Keratinocyte (primary cell): ENCODE measurements at regions not wholly inside any gene's neighbourhood (a gene's known extent, or its start where the extent isn't known, plus 50 kb on each side); places are given as distances from the start of the nearest gene placed in this dataset.

Experiments
- DNase-seq: peaks from one replicate; pipeline ENCODE4 v3.0.0-alpha.2; 2011; ENCODE audit warnings: low read depth, missing footprints, low spot score
- FAIRE-seq: peaks from 2 replicates; lab custom pipeline; 2011; peaks lifted over from hg19 to GRCh38; lab: Jason Lieb, UNC
- H2AFZ ChIP-seq: 2 replicates; pipeline ENCODE4 v1.6.0; 2012; ENCODE audit warnings: low read length, control low read depth, inconsistent platforms; ENCODE audit not compliant: control insufficient read depth
- H3K27ac ChIP-seq: 2 replicates; pipeline ENCODE4 v1.5.1; 2011; ENCODE audit warnings: low read length; ENCODE audit not compliant: control insufficient read depth, insufficient read depth
- H3K27me3 ChIP-seq: 3 replicates; pipeline ENCODE4 v1.6.0; 2011; ENCODE audit warnings: low read length; ENCODE audit not compliant: control insufficient read depth, insufficient read depth; ENCODE audit errors: extremely low read depth
- H3K36me3 ChIP-seq, 2 experiments: 2 replicates in 1 of 2; 3 replicates in 1 of 2; pipeline ENCODE4 v1.5.1; 2011; ENCODE audit warnings: low read length in 2 of 2, mild to moderate bottlenecking in 1 of 2; ENCODE audit not compliant: control insufficient read depth in 2 of 2, insufficient read depth in 2 of 2; ENCODE audit errors: extremely low read depth in 1 of 2
- H3K4me1 ChIP-seq: 3 replicates; pipeline ENCODE4 v1.5.1; 2011; ENCODE audit warnings: low read length; ENCODE audit not compliant: control insufficient read depth, insufficient read depth; ENCODE audit errors: extremely low read depth
- H3K4me2 ChIP-seq: 3 replicates; pipeline ENCODE4 v1.6.0; 2011; ENCODE audit warnings: low read depth, low read length; ENCODE audit not compliant: control insufficient read depth, insufficient read depth; ENCODE audit errors: extremely low read depth
- H3K4me3 ChIP-seq, 3 experiments: fragments of 200-600 bp in 1 of 3; sonication (generic) in 1 of 3; 2 replicates in 2 of 3; 3 replicates in 1 of 3; pipeline ENCODE4 v1.5.1; 2011 to 2016; ENCODE audit warnings: low read length in 3 of 3, mild to moderate bottlenecking in 3 of 3, control low read depth in 2 of 3, inconsistent platforms in 1 of 3, low read depth in 1 of 3, mixed read lengths in 1 of 3, mixed run types in 1 of 3, moderate library complexity in 1 of 3; ENCODE audit not compliant: control insufficient read depth in 2 of 3, insufficient read depth in 2 of 3; ENCODE audit errors: extremely low read depth in 1 of 3
- H3K79me2 ChIP-seq: 2 replicates; pipeline ENCODE4 v1.6.0; 2012; ENCODE audit warnings: low read length; ENCODE audit not compliant: control insufficient read depth, insufficient read depth
- H3K9ac ChIP-seq: 3 replicates; pipeline ENCODE4 v1.6.0; 2011; ENCODE audit warnings: low read length; ENCODE audit not compliant: control insufficient read depth, insufficient read depth; ENCODE audit errors: extremely low read depth
- H3K9me1 ChIP-seq: 3 replicates; pipeline ENCODE4 v1.6.0; 2011; ENCODE audit warnings: low read length; ENCODE audit not compliant: control insufficient read depth, insufficient read depth; ENCODE audit errors: extremely low read depth
- H3K9me3 ChIP-seq: 2 replicates; pipeline ENCODE4 v1.5.1; 2012; ENCODE audit warnings: low read depth, low read length; ENCODE audit not compliant: control insufficient read depth
- H4K20me1 ChIP-seq: 3 replicates; pipeline ENCODE4 v1.6.0; 2011; ENCODE audit warnings: low read length; ENCODE audit not compliant: control insufficient read depth, insufficient read depth; ENCODE audit errors: extremely low read depth
- CTCF ChIP-seq, 3 experiments: IDR thresholded peaks in 1 of 3; conservative IDR thresholded peaks in 1 of 3; optimal IDR thresholded peaks in 1 of 3; 2 replicates in 2 of 3; 3 replicates in 1 of 3; pipeline versions ENCODE3 to v1.5.1; 2011; ENCODE audit warnings: low read length in 3 of 3, mild to moderate bottlenecking in 3 of 3, moderate library complexity in 2 of 3, control low read depth in 1 of 3, inconsistent platforms in 1 of 3; ENCODE audit not compliant: insufficient read depth in 2 of 3; ENCODE audit errors: extremely low read depth in 1 of 3
- EZH2 ChIP-seq: IDR thresholded peaks from one replicate; pipeline ENCODE4 v1.6.1; 2012; ENCODE audit warnings: inconsistent platforms, mild to moderate bottlenecking, low read length, moderate library complexity
- dilution Hi-C: fragments of 300-500 bp; cut with MboI; formaldehyde crosslinking; loops from one replicate; pipeline ENCODE4 v1.7.0; 2020; ENCODE audit warnings: low sequenced_read_pairs; ENCODE audit not compliant: extremely low pct_ligation_motif_present

GRCh38 chr20:62554898-62555641 lies 79.3 kb upstream of the GATA5 start:
- DNase-seq (no peak), FAIRE-seq (no peak)
- Histone ChIP-seq H3K4me1 (no peaks in the 10 kb centered on the region), H4K20me1 (peaks cover 3% of the 10 kb centered on the region), H3K36me3 (no peaks in the 10 kb centered on the region), H3K27ac (no peak overlapping the region), H3K9me3 (no peaks in the 10 kb centered on the region), H3K4me3 (no peak overlapping the region), H3K27me3 (peaks cover 88% of the 10 kb centered on the region), H2AFZ (no peak overlapping the region), H3K79me2 (no peaks in the 10 kb centered on the region), H3K9me1 (no peaks in the 10 kb centered on the region), H3K4me2 (no peak overlapping the region), H3K9ac (no peak overlapping the region)
- peak; percentile 24 for TF ChIP-seq EZH2
- no peak for TF ChIP-seq CTCF (optimal IDR thresholded peaks at IDR 0.05 in 1 of 3, IDR thresholded peaks at IDR 0.05 in 1 of 3, conservative IDR thresholded peaks at IDR 0.05 in 1 of 3; ENCODE audit: extremely low read depth in 1 of 3, insufficient read depth in 2 of 3, low read length in 3 of 3)
- dilution Hi-C loops: no loop called here

DNA sequence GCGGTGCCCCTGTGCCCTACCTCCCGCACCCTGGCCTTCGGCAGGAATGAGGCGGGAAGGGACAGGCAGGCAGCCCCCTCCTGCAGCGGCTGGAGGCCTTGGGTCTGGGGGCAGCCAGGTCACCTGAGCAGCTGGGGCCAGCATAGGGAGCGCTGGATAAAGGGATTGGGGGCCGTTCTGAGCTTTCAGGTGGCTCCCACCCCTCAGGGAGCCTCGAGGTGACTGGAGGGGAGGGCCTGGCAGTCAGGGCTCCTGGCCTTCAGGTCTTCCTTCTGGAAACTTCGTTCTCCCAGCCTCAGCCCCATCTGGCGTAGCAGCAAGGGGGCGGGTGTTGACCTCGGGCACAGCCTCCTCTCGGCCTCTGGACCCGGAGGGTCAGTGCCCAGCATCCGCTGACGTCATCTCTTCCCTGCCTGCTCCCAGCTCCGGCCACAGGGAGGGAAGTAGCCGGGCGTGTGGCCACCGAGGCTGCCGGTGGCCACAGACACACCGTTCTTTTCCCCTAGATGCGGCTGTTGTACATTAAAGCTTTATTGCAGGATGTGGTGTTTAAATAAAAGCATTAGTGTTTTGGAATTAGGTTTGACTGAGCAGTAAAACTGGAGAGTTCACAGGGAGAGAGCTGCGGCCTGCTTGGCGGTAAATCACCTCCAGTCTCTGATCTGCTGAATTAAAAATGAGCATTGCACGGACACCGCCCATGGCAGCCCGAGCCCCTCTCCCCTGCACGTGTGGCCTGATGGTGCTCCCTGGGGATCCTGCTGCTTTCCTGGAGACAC lies 80.0 kb upstream of the GATA5 start:
- H3K27me3 ChIP-seq: peaks cover 81% of the 10 kb centered on the region
- peaks cover 3% of the 10 kb centered on the region for H4K20me1 ChIP-seq
- TF ChIP-seq EZH2: peak; percentile 9
- TF ChIP-seq CTCF (optimal IDR thresholded peaks at IDR 0.05 in 1 of 3, IDR thresholded peaks at IDR 0.05 in 1 of 3, conservative IDR thresholded peaks at IDR 0.05 in 1 of 3; ENCODE audit: extremely low read depth in 1 of 3, insufficient read depth in 2 of 3, low read length in 3 of 3): no peak
- H3K9ac ChIP-seq: no peak overlapping the region
- H3K4me1 ChIP-seq: no peaks in the 10 kb centered on the region
- H3K4me3 ChIP-seq: no peak overlapping the region
- no peak for DNase-seq
- dilution Hi-C loops: no loop called here
- no peaks in the 10 kb centered on the region for H3K9me1 ChIP-seq
- no peak for FAIRE-seq
- H2AFZ ChIP-seq: no peak overlapping the region
- no peak overlapping the region for H3K4me2 ChIP-seq
- H3K9me3 ChIP-seq: no peaks in the 10 kb centered on the region
- no peaks in the 10 kb centered on the region for H3K79me2 ChIP-seq
- H3K27ac ChIP-seq: no peak overlapping the region
- H3K36me3 ChIP-seq: no peaks in the 10 kb centered on the region
